Astrocyte (in vitro differentiated cells and primary cell): ENCODE measurements at regions not wholly inside any gene's neighbourhood (a gene's known extent, or its start where the extent isn't known, plus 50 kb on each side); places are given as distances from the start of the nearest gene placed in this dataset.

ENCODE experiments used
- EZH2 ChIP-seq: IDR thresholded peaks from 2 replicates; pipeline ENCODE4 v1.6.1; 2012; ENCODE audit warnings: mild to moderate bottlenecking, low read length, inconsistent platforms; ENCODE audit not compliant: insufficient read depth
- TF ChIP-seq, protein P1 (sequence below): IDR thresholded peaks from 2 replicates; pipeline ENCODE4 v1.5.1; 2011; ENCODE audit warnings: low read depth, mild to moderate bottlenecking, inconsistent platforms, low read length, moderate library complexity; ENCODE audit not compliant: insufficient read depth

GRCh38 chr6:15730442-15730841 is 67.6 kb upstream of the DTNBP1 start:
- TF ChIP-seq, protein P1, sequence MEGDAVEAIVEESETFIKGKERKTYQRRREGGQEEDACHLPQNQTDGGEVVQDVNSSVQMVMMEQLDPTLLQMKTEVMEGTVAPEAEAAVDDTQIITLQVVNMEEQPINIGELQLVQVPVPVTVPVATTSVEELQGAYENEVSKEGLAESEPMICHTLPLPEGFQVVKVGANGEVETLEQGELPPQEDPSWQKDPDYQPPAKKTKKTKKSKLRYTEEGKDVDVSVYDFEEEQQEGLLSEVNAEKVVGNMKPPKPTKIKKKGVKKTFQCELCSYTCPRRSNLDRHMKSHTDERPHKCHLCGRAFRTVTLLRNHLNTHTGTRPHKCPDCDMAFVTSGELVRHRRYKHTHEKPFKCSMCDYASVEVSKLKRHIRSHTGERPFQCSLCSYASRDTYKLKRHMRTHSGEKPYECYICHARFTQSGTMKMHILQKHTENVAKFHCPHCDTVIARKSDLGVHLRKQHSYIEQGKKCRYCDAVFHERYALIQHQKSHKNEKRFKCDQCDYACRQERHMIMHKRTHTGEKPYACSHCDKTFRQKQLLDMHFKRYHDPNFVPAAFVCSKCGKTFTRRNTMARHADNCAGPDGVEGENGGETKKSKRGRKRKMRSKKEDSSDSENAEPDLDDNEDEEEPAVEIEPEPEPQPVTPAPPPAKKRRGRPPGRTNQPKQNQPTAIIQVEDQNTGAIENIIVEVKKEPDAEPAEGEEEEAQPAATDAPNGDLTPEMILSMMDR, result no peak
- TF ChIP-seq EZH2, result no peak
